ENCODE measurements at regions not wholly inside any gene's neighbourhood (a gene's known extent, or its start where the extent isn't known, plus 50 kb on each side); places are given as distances from the start of the nearest gene placed in this dataset.

- TF ChIP-seq FOXP4 (CRISPR knock-in tag; IDR thresholded peaks at IDR 0.05): no peak
- TF ChIP-seq GABPB1 (CRISPR knock-in tag; IDR thresholded peaks at IDR 0.05): no peak
- no peak for TF ChIP-seq AR (CRISPR knock-in tag; IDR thresholded peaks at IDR 0.05)
- no peak for TF ChIP-seq USF2 (CRISPR knock-in tag; IDR thresholded peaks at IDR 0.05)
Measured at GRCh38 chr21:27589781-27590180, 622.9 kb upstream of the ADAMTS5 start (continued).

- DNase-seq (ENCODE audit: low spot score) (no peak), ATAC-seq (no peak)
- Mint-ChIP-seq H3K27ac (no peak overlapping the region), H3K9me3 (peaks cover 4% of the 10 kb centered on the region; the same call in 1 of the 2 replicates), H3K36me3 (no peaks in the 10 kb centered on the region), H3K4me3 (no peak overlapping the region), H3K27me3 (ENCODE audit: low read depth) (no peaks in the 10 kb centered on the region), H3K4me1 (peaks cover 2% of the 10 kb centered on the region; the same call in 1 of the 2 replicates)
- no peak for TF ChIP-seq RELA (CRISPR knock-in tag; IDR thresholded peaks at IDR 0.05; ENCODE audit: borderline replicate concordance)
- TF ChIP-seq ZNF121 (CRISPR knock-in tag; IDR thresholded peaks at IDR 0.05): no peak
- ChIA-PET POLR2A (no interaction called here), CTCF (no interaction called here)
Measured at GRCh38 chr21:27586986-27587385, 620.1 kb upstream of the ADAMTS5 start.

GRCh38 chr21:27586326-27586725, 619.4 kb upstream of the ADAMTS5 start:
- TF ChIP-seq TEAD1 (CRISPR knock-in tag; IDR thresholded peaks at IDR 0.05): no peak
- no peak for TF ChIP-seq EMX1 (CRISPR knock-in tag; IDR thresholded peaks at IDR 0.05)
- no peaks in the 10 kb centered on the region for H3K36me3 Mint-ChIP-seq
- peaks cover 4% of the 10 kb centered on the region; the same call in 1 of the 2 replicates for H3K9me3 Mint-ChIP-seq
- no peak overlapping the region for H3K27ac Mint-ChIP-seq
- ATAC-seq: no peak
- DNase-seq (ENCODE audit: low spot score): no peak
- no peaks in the 10 kb centered on the region for H3K27me3 Mint-ChIP-seq (ENCODE audit: low read depth)
- peaks cover 2% of the 10 kb centered on the region; the same call in 1 of the 2 replicates for H3K4me1 Mint-ChIP-seq
- POLR2A ChIA-PET: no interaction called here
- CTCF ChIA-PET: no interaction called here
- no peak overlapping the region for H3K4me3 Mint-ChIP-seq

GRCh38 chr21:27584256-27584655, 617.4 kb upstream of the ADAMTS5 start:
- ChIA-PET CTCF (no interaction called here), POLR2A (no interaction called here)
- peaks cover 2% of the 10 kb centered on the region; the same call in 1 of the 2 replicates for H3K4me1 Mint-ChIP-seq
- DNase-seq (ENCODE audit: low spot score): no peak
- no peak overlapping the region for H3K4me3 Mint-ChIP-seq
- H3K27ac Mint-ChIP-seq: no peak overlapping the region
- no peaks in the 10 kb centered on the region for H3K27me3 Mint-ChIP-seq (ENCODE audit: low read depth)
- ATAC-seq: no peak
- 0 out of 2 replicates have a peak, but pooled peaks cover 2% of the 10 kb centered on the region for H3K36me3 Mint-ChIP-seq
- H3K9me3 Mint-ChIP-seq: peaks cover 7% of the 10 kb centered on the region; the same call in 1 of the 2 replicates
- TF ChIP-seq ZBTB21 (CRISPR knock-in tag; IDR thresholded peaks at IDR 0.05; ENCODE audit: borderline replicate concordance): no peak
- no peak for TF ChIP-seq EMX1 (CRISPR knock-in tag; IDR thresholded peaks at IDR 0.05)
- no peak for TF ChIP-seq ATF6 (CRISPR knock-in tag; IDR thresholded peaks at IDR 0.05)
- TF ChIP-seq RORB (CRISPR knock-in tag; IDR thresholded peaks at IDR 0.05): no peak
- no peak for TF ChIP-seq PRDM15 (CRISPR knock-in tag; IDR thresholded peaks at IDR 0.05)
- no peak for TF ChIP-seq ERG (CRISPR knock-in tag; IDR thresholded peaks at IDR 0.05)
- TF ChIP-seq OVOL2 (CRISPR knock-in tag; IDR thresholded peaks at IDR 0.05; ENCODE audit: borderline replicate concordance): no peak
- TF ChIP-seq ATF2 (CRISPR knock-in tag; IDR thresholded peaks at IDR 0.05; ENCODE audit: borderline replicate concordance, low read depth): no peak
- no peak for TF ChIP-seq NFATC4 (CRISPR knock-in tag; IDR thresholded peaks at IDR 0.05)
- TF ChIP-seq MXD4 (CRISPR knock-in tag; IDR thresholded peaks at IDR 0.05; ENCODE audit: borderline replicate concordance): no peak
